GM12875 (cell line): ENCODE measurements at regions not wholly inside any gene's neighbourhood (a gene's known extent, or its start where the extent isn't known, plus 50 kb on each side); places are given as distances from the start of the nearest gene placed in this dataset.

ENCODE experiments used
- H3K4me3 ChIP-seq: one replicate; pipeline ENCODE4 v1.5.1; 2011; ENCODE audit warnings: low read depth, low read length, control low read depth
- CTCF ChIP-seq: IDR thresholded peaks from 2 replicates; pipeline ENCODE4 v1.5.1; 2011; ENCODE audit warnings: low read depth, mild to moderate bottlenecking, control low read depth, inconsistent platforms, low read length, moderate library complexity, borderline replicate concordance; ENCODE audit not compliant: insufficient read depth

- TF ChIP-seq CTCF = no peak
- no peak overlapping the region for H3K4me3 ChIP-seq
Measured at GRCh38 chr15:73001840-73002239, 50.4 kb upstream of the NEO1 start.

GRCh38 chr15:73000293-73000692 is 52.0 kb upstream of the NEO1 start:
- no peak overlapping the region for H3K4me3 ChIP-seq
- TF ChIP-seq CTCF = no peak

- H3K4me3 ChIP-seq = no peak overlapping the region
- no peak for TF ChIP-seq CTCF
Measured at GRCh38 chr15:72999586-72999985, 52.7 kb upstream of the NEO1 start.

- no peak overlapping the region for H3K4me3 ChIP-seq
- no peak for TF ChIP-seq CTCF
Measured at GRCh38 chr15:72998681-72999466, 53.4 kb upstream of the NEO1 start.

GRCh38 chr15:72998226-72998625 is 54.0 kb upstream of the NEO1 start:
- H3K4me3 ChIP-seq = no peak overlapping the region
- TF ChIP-seq CTCF = no peak

GRCh38 chr15:72995849-72996248 is 56.4 kb upstream of the NEO1 start:
- H3K4me3 ChIP-seq = no peak overlapping the region
- TF ChIP-seq CTCF = no peak

GRCh38 chr15:72994534-72995177 is 57.6 kb upstream of the NEO1 start:
- TF ChIP-seq CTCF = no peak

More at GRCh38 chr15:72994534-72995177, 57.6 kb upstream of the NEO1 start:
- no peak overlapping the region for H3K4me3 ChIP-seq
